ENCODE measurements at regions not wholly inside any gene's neighbourhood (a gene's known extent, or its start where the extent isn't known, plus 50 kb on each side); places are given as distances from the start of the nearest gene placed in this dataset.

DNA sequence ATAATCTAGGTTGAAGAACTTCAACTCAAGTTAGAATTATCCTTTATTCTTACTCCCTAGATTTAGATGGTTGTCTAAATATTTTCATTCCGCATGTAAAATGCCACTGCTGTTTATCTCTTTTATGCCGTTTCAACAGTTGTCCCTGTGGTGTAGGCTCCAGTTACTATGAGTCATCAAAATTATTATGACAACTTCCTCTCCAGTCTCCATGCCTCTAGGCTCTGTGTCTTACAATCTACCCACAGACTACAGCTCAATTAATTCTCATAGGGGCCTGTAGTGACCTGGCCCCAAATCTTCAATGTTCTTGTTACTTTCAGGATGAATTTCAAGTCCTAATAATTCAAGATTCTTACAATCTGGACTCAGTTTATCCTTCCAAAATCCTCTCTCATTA, 105.8 kb upstream of the UNC13C start:
- no peak for DNase-seq (ENCODE audit: low read depth in 1 of 2, low spot score in 2 of 2)
- H3K4me1 ChIP-seq (replicated peaks): no peaks in the 10 kb centered on the region
- no peak overlapping the region for H3K27ac ChIP-seq
- H3K27me3 ChIP-seq (replicated peaks): no peaks in the 10 kb centered on the region
- no peaks in the 10 kb centered on the region for H3K36me3 ChIP-seq
- H3K4me3 ChIP-seq: no peak overlapping the region
- no peaks in the 10 kb centered on the region for H3K9me3 ChIP-seq (replicated peaks)

DNA sequence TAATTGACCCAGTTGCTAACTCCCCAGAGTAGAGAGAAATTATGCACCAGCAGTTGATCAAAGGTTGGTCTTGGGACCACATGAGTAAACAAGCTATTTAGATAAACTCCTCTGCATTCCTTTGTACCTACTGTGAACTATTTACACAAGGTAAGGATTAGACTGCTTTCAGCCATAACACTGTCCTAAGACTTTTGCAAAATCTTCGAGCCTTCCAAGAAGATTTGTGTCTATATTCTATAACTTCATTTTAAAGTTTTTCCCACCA, 108.5 kb upstream of the UNC13C start:
- no peak for DNase-seq (ENCODE audit: low read depth in 1 of 2, low spot score in 2 of 2)
- Histone ChIP-seq H3K9me3 (replicated peaks) (no peaks in the 10 kb centered on the region), H3K4me3 (no peak overlapping the region), H3K27ac (no peak overlapping the region), H3K36me3 (no peaks in the 10 kb centered on the region), H3K4me1 (replicated peaks) (no peaks in the 10 kb centered on the region), H3K27me3 (replicated peaks) (no peaks in the 10 kb centered on the region)

DNA sequence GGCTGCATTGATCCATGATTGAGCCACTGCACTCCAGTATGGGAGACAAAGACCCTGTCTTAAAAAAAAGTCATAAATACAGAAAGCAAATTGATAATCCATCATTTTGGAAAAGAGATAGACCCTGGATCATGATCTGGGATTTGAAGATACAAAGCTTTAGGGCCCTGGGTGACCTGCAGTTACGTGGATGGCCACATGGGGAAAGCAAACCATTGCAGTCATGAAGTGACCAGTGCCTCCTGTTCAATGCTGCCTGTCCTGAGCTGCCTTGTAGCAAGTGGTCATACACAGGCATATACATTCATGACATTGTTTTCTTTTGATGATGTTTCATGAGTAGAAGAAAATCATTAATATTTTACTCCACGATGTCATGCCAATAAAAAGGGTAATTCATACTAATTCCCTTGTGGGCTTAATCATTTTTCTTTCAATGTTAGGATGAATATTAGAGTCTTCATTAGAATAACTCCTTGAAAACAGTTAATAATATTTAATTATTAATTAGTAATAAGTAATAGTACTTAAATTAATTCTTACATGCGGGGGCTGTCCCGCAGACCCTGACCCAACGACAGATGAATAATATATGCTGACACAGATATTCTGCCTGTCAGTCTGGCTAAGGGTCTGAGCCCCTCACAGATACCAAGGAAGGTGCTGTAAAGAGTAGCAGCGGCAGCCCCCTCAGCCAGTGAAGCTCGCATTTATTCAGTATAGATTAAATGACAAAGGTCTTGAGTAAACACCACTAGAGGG, 109.0 kb upstream of the UNC13C start:
- Histone ChIP-seq H3K27ac (no peak overlapping the region), H3K4me1 (replicated peaks) (no peaks in the 10 kb centered on the region), H3K9me3 (replicated peaks) (no peaks in the 10 kb centered on the region), H3K27me3 (replicated peaks) (no peaks in the 10 kb centered on the region), H3K4me3 (no peak overlapping the region), H3K36me3 (no peaks in the 10 kb centered on the region)
- no peak for DNase-seq (ENCODE audit: low read depth in 1 of 2, low spot score in 2 of 2)

DNA sequence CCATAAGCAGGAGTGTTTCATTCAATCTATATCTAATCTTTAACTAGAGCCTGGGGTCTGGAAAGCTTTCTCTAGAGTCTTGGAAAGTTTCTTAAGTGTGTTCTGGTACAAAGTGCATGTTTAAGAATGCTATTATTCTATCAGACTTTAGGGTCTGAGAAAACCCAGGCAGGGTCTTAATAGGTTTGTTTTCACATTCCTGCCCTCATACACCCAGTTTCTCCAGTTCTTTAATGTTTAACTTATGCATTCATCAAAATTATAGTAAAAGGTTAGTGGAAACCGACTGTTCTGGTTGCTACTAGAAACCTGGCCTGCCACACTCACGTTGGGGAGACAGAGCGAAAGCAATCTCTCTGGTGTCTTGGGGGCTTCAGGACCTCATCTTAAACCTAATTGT, 102.9 kb upstream of the WDR72 start:
- H3K36me3 ChIP-seq: no peaks in the 10 kb centered on the region
- H3K27ac ChIP-seq: no peak overlapping the region
- H3K27me3 ChIP-seq (replicated peaks): no peaks in the 10 kb centered on the region
- no peaks in the 10 kb centered on the region for H3K9me3 ChIP-seq (replicated peaks)
- no peak for DNase-seq (ENCODE audit: low read depth in 1 of 2, low spot score in 2 of 2)
- no peak overlapping the region for H3K4me3 ChIP-seq
- no peaks in the 10 kb centered on the region for H3K4me1 ChIP-seq (replicated peaks)

DNA sequence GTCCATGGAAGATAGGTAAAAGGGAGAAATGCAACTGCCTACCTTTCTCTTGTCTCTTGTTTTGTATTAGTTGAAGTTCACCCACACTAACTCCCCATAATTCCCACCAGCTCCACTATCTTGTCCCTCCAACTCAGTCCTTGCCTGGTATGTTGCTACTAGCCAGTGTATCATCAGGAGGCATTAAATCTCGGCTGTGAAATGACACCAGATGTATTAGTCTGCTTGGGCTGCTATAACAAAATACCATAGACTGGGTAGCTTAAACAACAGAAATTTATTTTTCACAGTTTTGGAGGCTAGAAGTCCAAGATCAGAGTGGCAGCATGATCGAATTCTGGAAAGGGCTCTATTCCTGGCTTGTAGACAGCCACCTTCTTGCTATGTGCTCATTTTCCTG, 102.3 kb upstream of the WDR72 start:
- no peak for DNase-seq (ENCODE audit: low read depth in 1 of 2, low spot score in 2 of 2)
- Histone ChIP-seq H3K27ac (no peak overlapping the region), H3K27me3 (replicated peaks) (no peaks in the 10 kb centered on the region), H3K4me1 (replicated peaks) (no peaks in the 10 kb centered on the region), H3K9me3 (replicated peaks) (no peaks in the 10 kb centered on the region), H3K36me3 (no peaks in the 10 kb centered on the region), H3K4me3 (no peak overlapping the region)

DNA sequence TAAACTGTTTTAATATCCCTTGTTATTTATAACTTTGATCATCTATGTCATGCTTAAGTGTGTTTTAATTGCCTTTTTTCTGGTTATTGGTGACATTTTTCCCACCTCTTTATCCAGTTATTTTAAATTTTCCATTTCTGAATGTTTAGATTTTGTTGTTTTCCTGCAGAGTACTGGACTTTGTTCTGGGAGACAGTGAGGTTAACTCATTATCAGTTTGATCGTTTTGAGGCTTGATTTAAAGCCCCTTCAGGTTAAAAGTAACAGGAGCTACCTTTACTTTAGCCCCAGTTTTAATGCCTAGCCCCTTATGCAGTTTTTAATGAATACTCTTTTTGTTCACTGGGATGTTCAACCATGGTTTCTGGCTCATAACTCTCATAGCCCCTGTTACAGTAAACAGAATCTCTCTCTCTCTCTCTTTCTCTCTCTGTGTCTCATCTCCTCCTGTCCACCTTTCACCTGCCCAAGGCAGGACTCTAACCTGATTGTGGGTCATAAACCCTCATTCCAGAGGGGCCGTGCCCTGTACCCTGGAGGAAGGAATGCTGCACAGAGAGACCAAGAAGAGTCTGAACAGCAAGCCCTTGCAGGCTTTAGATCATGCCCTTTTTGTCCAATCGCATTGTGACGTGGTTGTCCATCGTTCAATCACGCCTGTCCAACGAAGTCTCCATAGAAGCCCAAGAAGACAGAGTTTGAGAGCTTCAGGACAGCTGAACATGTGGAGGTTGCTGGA, 91.8 kb upstream of the WDR72 start:
- H3K4me3 ChIP-seq: no peak overlapping the region
- H3K36me3 ChIP-seq: no peaks in the 10 kb centered on the region
- H3K9me3 ChIP-seq (replicated peaks): 0 out of 2 replicates have a peak, but pooled peaks cover 2% of the 10 kb centered on the region
- DNase-seq (ENCODE audit: low read depth in 1 of 2, low spot score in 2 of 2): no peak
- H3K4me1 ChIP-seq (replicated peaks): no peaks in the 10 kb centered on the region
- no peaks in the 10 kb centered on the region for H3K27me3 ChIP-seq (replicated peaks)
- no peak overlapping the region for H3K27ac ChIP-seq

DNA sequence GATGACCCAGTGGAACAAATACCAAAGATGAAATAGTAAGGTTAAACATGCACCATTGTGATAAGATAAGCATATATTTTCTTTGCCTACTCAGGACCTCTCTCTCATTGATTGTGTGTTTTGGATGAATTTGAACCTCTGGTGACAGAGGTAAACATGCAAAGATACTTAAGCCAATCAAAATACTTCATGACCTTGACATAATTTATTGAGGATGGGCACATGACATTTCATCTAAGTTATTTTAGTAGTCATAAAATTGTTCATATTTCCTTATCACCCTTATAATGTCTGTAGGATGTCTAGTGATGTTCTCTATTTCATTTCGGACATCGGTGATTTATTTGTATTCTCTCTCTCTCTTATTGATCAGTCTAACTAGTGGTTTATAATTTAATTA, 88.3 kb upstream of the WDR72 start:
- no peaks in the 10 kb centered on the region for H3K36me3 ChIP-seq
- H3K27ac ChIP-seq: no peak overlapping the region
- H3K4me3 ChIP-seq: no peak overlapping the region
- H3K9me3 ChIP-seq (replicated peaks): no peaks in the 10 kb centered on the region
- no peaks in the 10 kb centered on the region for H3K4me1 ChIP-seq (replicated peaks)
- DNase-seq (ENCODE audit: low read depth in 1 of 2, low spot score in 2 of 2): no peak
- H3K27me3 ChIP-seq (replicated peaks): no peaks in the 10 kb centered on the region

DNA sequence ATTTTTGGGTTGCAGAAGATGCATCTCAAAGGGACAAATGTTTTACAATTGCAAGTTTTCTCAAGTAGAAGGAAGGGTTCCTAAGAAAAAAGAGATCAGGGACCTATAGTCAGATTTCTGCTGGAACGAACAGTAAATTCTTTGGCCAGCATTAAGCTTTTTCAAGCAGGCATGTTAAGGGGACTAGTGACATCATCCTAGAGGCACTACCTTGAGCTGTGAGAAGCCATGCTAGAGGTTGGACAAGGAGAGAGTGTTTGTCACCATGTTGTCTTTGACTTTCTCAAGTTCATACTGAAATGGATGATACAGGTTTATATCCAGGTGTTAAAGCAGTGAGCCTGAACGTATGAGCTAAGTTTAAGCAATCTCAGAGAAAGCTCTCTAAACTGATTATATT, 85.2 kb upstream of the WDR72 start:
- Histone ChIP-seq H3K4me1 (replicated peaks) (no peaks in the 10 kb centered on the region), H3K27me3 (replicated peaks) (no peaks in the 10 kb centered on the region), H3K4me3 (no peak overlapping the region), H3K27ac (no peak overlapping the region), H3K36me3 (no peaks in the 10 kb centered on the region), H3K9me3 (replicated peaks) (no peaks in the 10 kb centered on the region)
- DNase-seq (ENCODE audit: low read depth in 1 of 2, low spot score in 2 of 2): no peak

DNA sequence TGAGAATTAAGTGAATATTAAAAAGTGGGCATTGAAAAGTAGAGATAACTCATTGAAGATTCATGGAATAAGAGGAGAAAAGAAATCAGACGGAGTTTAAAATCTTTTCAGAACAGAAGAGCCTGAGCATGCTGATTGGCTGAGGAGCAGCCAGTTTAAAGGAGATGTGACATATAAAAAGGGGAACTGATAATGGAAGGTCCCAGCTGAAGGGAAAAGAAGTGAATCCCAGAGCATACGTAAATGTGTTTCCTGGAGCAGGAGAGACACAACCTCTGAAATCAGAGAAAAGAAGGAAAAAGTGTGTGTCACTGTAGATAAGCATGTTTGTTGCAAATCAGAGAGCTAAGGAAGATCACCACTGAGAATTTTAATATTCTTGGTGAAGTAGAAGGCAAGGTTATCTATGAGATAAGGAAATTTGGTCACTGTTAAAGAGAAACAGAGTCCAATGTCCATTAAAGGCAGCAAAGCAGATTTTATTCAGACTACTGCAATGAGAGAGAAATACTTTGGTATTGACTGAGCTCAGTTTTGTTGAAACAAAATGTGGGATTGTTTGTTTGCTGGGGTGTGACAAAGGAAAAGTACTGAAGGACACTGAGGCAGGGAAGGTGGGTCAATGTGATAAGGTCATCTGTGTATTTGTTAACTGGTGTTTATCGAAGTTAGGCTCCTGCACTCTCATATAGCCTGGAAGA, 84.6 kb upstream of the WDR72 start:
- H3K4me1 ChIP-seq (replicated peaks): no peaks in the 10 kb centered on the region
- no peaks in the 10 kb centered on the region for H3K9me3 ChIP-seq (replicated peaks)
- H3K27ac ChIP-seq: no peak overlapping the region
- H3K36me3 ChIP-seq: no peaks in the 10 kb centered on the region
- no peak overlapping the region for H3K4me3 ChIP-seq
- no peak for DNase-seq (ENCODE audit: low read depth in 1 of 2, low spot score in 2 of 2)
- no peaks in the 10 kb centered on the region for H3K27me3 ChIP-seq (replicated peaks)

DNA sequence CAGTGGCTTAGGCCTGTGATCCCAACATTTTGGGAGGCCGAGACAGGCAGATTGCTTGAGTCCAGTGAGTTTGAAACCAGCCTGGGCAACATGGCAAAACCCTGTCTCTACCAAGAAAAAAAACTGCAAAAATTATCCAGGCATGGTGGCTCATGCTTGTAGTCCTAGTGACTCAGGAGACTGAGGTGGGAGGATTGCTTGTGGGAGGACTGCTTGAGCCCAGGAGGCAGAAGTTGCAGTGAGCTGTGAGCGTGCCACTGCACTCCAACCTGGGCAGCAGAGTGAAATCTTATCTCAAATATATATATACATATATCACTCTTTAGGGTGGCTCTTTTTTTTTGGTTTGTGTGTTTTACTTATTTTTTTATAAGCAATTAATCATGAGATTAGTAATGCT, 83.7 kb upstream of the WDR72 start:
- no peak overlapping the region for H3K4me3 ChIP-seq
- H3K4me1 ChIP-seq (replicated peaks): no peaks in the 10 kb centered on the region
- H3K9me3 ChIP-seq (replicated peaks): no peaks in the 10 kb centered on the region
- no peak overlapping the region for H3K27ac ChIP-seq
- H3K27me3 ChIP-seq (replicated peaks): no peaks in the 10 kb centered on the region
- no peaks in the 10 kb centered on the region for H3K36me3 ChIP-seq
- DNase-seq (ENCODE audit: low read depth in 1 of 2, low spot score in 2 of 2): no peak

DNA sequence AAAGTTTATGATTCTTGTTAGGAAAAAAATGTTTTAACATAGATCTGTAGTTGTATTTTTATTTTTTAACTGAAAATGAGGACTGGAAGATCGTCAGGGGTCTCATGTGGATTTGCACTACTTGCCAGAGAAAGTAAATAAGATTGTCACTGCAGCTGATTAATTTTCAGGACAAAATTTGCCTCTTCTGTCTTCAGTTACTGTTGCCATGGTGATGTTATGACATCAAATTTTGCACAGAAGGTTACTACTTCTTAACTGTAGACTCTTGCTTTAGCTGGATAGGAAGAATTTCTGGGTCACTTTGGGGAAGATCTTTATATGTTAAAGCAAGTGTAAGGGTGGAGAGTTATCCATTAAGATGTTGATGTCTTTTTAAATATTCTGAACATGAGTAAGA, 82.2 kb upstream of the WDR72 start:
- Histone ChIP-seq H3K4me3 (no peak overlapping the region), H3K9me3 (replicated peaks) (no peaks in the 10 kb centered on the region), H3K27me3 (replicated peaks) (no peaks in the 10 kb centered on the region), H3K4me1 (replicated peaks) (no peaks in the 10 kb centered on the region), H3K27ac (no peak overlapping the region), H3K36me3 (no peaks in the 10 kb centered on the region)
- no peak for DNase-seq (ENCODE audit: low read depth in 1 of 2, low spot score in 2 of 2)

DNA sequence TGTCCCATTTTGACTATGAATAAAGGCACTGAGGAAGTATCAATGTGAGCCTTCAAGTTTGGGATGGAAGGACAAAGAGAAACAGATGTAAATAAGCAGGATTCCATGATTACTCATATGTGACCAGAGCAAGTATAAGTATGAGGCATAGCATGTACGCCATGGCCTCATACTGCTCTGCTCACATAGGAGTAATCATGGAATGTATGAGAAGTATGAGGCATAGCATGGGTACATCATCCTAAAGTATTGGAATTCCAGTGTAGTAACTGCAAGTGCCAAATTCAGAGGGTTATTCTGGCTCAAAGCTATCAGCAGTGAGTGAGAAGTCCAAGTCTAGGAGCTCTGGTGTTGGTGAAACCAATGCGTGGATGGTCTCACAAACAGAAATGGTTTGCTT, 81.2 kb upstream of the WDR72 start:
- H3K4me1 ChIP-seq (replicated peaks): no peaks in the 10 kb centered on the region
- no peaks in the 10 kb centered on the region for H3K36me3 ChIP-seq
- H3K27ac ChIP-seq: no peak overlapping the region
- no peaks in the 10 kb centered on the region for H3K9me3 ChIP-seq (replicated peaks)
- H3K4me3 ChIP-seq: no peak overlapping the region
- no peak for DNase-seq (ENCODE audit: low read depth in 1 of 2, low spot score in 2 of 2)
- H3K27me3 ChIP-seq (replicated peaks): no peaks in the 10 kb centered on the region

DNA sequence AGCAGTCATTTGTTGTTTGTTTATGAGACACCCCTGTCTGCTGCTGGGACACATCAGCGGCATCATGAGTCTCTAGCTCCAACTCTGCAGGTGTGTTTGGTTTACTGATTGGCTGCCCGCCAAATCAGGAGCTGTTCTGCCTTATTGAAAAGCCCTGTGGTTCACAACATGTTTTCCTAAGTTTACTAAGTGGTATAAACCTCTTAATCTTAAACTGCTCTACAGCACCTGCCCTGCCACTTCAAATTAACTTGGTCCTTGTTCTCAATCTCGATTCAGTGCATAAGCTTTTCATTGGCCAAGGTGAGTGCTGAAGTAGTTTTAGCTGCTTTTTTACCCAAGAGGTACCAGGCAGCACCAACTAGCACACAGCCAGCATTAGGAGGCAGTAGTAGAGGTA, 77.8 kb upstream of the WDR72 start:
- no peaks in the 10 kb centered on the region for H3K36me3 ChIP-seq
- H3K9me3 ChIP-seq (replicated peaks): no peaks in the 10 kb centered on the region; the same call in 1 of the 2 replicates
- no peak overlapping the region for H3K27ac ChIP-seq

DNA sequence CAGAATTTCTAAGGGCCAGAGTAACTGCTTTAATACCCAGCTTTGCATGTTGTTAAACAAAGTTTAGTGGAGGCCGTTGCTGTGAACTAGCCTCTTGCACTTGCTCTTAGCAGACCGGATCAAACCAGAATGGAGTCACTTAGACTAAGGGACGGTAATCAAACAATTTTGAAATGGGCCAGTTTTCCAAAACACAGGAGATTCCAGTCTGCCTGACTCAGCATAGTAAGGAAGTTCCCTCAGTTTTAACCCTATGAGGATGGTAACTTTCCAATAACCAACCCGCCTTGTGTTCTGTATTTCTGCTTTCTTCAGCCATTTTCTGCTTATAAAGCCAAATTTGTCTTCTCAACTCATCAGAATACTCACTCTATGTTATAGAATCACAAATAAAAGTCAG, 77.2 kb upstream of the WDR72 start:
- no peak for DNase-seq (ENCODE audit: low read depth in 1 of 2, low spot score in 2 of 2)
- peaks cover 13% of the 10 kb centered on the region; the same call in 1 of the 2 replicates for H3K4me1 ChIP-seq (replicated peaks)
- H3K27ac ChIP-seq: no peak overlapping the region
- no peaks in the 10 kb centered on the region; the same call in 1 of the 2 replicates for H3K9me3 ChIP-seq (replicated peaks)
- no peak overlapping the region for H3K4me3 ChIP-seq
- no peaks in the 10 kb centered on the region for H3K27me3 ChIP-seq (replicated peaks)
- H3K36me3 ChIP-seq: no peaks in the 10 kb centered on the region

More for the DNA sequence above, 77.8 kb upstream of the WDR72 start:
- no peaks in the 10 kb centered on the region for H3K27me3 ChIP-seq (replicated peaks)
- no peak overlapping the region for H3K4me3 ChIP-seq
- peaks cover 9% of the 10 kb centered on the region; the same call in 1 of the 2 replicates for H3K4me1 ChIP-seq (replicated peaks)
- DNase-seq (ENCODE audit: low read depth in 1 of 2, low spot score in 2 of 2): no peak

Measured in SJSA1 (cell line).